GM21360 (cell line): ENCODE measurements at regions not wholly inside any gene's neighbourhood (a gene's known extent, or its start where the extent isn't known, plus 50 kb on each side); places are given as distances from the start of the nearest gene placed in this dataset.
"Not testable (repeated sequence)": the region's sequence is repeated elsewhere in the genome, so short reads cannot be mapped to it uniquely, and the experiment has no call there.

Experiments used
- ATAC-seq: cut with Tn5 transposase; IDR thresholded peaks from one replicate; pipeline ENCODE4 v1.9.1; 2021; ENCODE audit warnings: mild to moderate bottlenecking, moderate library complexity; ENCODE audit not compliant: unreplicated experiment

DNA sequence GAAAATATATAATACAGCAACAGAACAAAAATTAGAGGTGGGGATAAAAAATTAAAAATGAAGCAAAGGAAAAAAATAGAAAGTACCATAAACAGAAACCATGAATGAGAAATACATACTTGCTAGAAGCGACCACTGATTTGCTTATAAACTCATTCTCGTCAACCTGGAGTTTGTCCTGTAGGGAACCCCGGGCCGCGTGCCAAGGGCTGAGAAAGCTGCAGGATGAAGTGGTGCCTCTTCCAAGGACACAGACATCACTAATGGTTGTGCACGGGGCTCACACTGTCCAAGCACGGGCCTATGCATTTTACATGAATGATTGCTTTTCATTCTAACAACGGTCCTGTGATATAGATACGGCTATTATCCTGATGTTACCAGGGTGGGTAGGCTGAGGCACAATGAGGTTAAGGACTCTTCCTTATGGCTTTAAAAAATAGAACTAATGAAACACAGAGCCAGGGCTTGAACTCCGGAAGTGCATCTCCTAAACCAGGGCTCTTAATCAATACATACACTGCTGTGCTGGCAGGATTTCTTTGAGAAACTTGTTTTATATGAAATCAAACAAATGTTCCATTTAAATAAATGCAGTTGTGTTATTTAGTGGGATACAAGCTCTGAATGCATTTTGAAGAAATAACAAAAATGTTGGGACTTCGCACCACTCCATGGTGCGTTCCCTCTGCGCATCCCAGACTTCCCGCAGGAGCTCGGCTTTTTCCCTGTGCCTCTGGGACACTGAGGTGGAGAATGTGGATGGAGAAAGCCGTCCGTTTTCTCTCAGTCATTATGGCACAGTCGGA is 113.9 kb upstream of the PHACTR3 start:
- not testable (repeated sequence) for ATAC-seq

DNA sequence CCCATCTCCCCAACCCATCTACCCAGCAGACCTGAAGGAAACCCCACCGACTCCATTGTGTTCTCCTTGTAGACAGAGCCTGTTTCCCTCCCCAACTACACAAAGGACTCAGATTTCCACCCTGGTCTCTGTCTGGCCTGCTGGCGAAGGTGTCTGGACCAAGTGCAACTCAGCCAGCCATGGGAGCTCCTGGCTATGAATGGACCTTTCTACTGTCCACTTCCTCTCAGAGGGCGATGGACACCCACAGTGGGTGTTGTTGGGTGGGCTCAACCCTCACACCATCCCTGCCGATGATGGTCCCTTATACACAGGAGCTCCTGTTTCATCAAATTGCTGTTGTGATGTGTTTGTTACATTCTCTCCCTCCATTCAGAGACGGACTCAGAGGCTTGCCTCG is 112.5 kb upstream of the PHACTR3 start:
- ATAC-seq = no peak

DNA sequence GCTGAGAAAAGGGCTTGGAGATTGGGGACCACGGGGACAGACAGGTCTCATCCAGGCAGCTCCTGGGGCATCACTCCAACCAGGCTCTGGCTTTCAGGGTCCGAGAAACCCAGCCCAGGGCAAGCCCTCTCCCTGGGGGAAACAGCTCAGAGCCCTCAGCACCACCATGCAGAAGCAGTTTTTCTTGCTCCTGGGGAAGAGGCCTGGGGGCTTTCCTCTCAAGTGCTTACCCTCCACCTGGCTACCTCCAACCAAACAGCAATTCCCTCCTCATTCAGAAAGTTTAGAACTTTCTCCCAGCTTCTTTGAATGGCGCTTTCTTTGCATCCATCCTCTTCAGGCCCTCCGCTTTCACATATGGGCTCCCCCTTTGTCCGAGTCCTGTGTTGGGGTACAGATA is 110.4 kb upstream of the PHACTR3 start:
- no peak for ATAC-seq

DNA sequence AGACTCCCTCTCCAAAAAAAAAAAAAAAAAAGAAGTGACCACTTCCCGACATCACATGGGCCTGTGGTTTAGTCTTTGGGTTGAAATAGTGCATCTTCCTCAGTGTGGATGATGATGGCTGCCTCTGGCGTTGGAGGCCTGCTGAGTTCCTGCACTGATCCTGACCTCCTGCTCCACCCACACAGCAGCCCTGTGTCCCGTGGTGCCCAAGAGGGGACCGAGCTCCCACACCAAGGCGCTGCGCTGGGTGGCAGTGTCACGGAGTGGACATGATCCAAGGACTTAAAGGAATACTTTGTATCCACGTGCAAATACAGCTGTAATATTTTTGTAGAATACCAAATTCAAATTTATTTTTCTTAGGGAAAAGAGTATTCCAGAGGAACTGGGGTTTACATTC is 109.2 kb upstream of the PHACTR3 start:
- no peak for ATAC-seq

DNA sequence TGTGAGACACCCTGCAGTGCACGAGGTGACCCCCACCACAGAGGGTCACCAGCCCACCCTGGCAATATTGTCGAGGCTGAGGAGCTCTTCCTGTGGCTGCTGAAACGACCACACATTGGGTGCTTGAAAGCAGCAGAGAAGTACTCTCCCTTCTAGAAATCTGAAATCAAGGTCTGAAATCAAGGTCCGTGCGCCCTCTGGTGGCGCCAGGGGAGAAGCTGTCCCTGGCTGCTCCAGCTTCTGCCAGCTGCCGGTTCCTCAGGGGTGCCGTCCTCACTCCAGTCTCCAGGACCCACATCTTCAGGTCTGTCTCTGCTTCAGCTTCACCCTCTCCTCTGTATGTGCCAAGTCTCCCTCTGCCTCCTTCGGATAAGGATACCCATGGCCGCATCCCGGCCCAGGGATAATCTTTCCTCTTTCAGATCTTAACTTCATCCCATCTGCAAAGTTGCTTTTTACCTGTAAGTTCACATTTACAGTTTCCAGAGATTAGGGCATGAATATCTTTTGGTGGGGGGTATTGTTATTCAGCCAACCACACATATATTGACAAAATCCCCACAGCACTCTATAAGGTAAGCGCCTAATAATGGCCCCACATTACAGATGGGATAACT is 108.3 kb upstream of the PHACTR3 start:
- no peak for ATAC-seq

DNA sequence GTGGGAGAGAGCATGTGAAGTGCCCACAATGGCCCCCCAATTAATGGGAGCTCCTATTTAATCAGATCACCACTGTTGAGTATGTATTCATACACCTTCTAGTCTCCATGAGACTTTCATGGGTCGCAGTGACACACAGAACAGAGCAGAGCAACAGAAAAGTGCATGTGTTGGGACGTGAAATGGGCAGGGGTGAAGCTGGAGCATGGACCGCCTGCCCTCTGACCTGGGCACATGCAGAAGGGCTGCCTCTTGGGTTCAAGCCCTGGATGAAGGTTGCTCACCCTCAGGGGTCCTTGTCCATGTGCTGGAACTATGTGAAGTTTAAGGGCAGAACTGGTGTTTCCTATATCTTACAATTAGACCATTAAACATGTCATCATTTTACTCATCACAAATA is 106.0 kb upstream of the PHACTR3 start:
- ATAC-seq = no peak

DNA sequence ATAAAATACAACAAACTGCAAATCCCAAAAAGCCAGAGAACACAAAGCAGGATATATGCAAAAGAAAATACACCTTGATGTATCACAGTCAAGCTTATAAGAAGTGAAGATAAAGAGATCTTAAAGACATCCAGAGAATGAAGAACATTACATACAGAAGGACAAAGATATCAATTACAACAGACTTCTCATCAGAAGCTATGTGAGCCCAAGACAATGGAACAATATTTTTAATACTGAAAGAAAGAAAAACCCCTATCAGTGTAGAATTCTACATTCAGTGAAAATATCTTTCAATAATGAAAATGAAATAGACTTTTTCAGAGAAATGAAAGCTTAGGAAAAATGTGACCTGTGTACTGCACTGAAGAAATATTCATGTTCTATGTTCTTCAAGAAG is 104.5 kb upstream of the PHACTR3 start:
- no peak for ATAC-seq

DNA sequence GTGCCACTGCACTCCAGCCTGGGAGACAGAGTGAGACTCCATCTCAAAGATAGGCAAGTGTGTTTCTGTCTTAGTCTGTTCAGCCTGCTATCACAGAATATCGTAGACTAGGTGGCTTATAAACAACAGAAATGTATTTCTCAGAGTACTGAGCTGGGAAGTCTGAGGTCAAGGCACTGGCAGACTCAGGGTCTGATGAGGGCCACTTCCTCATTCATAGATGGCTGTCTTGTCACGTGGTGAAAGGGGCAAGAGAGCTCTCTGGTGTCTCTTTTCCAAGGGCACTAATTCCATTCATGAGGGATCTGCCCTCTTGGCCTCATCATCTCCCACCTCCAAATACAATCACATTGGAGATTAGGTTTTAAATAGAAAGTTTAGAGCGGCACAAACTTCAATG is 95.6 kb upstream of the PHACTR3 start:
- ATAC-seq = no peak

DNA sequence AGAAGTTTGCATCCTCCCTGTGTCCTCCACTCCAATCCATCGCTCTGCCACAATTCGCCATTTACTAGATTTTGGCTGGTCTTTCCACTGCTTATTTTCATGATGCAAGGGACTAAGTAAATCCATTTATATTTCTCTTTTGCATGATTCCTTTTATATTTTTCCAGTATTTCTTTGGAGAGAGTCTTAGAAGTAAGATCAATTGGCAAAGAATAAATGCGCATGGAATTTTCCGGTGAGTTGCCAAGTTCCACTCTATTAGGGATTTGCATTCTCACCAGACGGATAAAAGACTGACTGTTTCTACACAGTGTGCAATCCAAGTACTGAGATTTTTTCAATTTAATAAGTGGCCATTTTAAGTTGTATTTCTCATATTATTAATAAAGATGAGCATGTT is 91.7 kb upstream of the PHACTR3 start:
- ATAC-seq = no peak

DNA sequence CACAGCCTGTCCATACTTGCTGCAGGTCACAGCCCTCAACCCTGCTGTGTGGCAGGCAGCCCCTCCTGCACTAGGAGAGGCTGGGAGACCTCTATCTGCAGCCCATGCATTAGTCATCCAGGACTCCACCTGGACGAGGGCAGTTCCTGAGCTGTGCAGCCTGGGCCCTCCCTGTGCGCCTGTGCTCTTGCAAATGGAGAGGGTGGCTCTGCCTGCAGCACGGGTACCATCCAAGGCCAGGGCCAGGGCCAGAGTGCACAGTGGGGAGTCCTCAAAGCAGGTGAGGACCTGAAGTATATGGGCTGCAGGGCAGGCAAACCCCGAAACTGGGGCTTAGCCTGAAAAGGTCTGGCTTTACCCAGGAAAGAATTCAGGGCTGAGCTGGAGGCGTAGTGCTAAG is 89.8 kb upstream of the PHACTR3 start:
- no peak for ATAC-seq

DNA sequence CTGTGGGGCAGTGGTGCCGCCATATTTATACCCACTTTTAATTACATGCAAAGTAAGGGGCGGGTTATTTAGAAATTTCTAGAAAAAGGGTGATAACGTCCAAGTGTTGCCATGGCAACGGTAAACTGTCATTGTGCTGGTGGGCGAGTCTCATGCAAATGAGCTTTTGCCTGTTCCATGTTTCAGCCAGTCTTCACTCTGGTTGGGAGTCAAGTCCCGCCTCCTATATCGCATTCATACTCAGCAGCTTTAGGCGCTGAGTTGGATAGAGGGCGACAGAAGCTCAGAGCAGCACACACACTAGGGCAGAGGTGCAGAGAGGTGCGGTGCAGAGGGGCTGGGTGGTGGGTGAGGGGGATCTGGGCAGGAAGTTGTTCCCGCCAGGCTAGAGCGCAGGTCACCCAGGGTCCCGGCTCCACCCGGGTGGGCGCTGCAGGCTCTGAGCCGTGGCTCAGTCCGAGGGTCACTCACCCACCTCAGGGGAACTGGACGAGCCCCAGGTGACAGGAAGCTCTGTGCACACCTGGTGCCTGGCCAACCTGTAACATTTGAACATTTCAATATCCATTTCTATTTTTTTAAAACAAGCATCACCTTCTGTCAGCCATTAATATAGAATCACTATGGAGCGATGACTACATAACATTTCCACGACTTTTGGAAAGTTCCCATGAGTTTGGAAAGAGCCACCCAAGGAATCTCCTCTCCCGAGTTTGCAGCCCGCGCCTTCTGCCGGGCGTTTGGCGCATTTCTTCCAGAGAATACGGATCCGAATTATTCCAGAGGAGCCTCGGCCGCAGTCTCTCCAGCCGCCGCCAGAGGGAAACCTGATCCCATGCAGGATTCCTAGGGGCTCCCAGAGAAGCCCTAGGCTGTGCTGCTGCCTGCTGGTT is 89.1 kb upstream of the PHACTR3 start:
- ATAC-seq = no peak

DNA sequence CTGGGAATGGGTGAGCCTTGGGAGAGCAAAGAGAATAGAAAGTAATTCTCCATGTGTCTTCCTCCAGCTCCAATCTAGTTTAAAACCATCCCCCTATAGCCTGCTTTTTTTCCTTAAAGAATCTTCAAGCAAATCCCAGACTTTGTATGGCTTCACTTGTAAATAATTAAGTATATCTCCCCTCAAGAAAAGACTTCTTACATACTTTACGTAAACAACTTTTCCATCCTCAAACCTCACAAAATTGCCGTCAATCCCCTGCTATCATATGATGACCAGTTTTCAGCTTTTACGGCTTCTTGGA is 88.5 kb upstream of the PHACTR3 start:
- ATAC-seq = no peak

DNA sequence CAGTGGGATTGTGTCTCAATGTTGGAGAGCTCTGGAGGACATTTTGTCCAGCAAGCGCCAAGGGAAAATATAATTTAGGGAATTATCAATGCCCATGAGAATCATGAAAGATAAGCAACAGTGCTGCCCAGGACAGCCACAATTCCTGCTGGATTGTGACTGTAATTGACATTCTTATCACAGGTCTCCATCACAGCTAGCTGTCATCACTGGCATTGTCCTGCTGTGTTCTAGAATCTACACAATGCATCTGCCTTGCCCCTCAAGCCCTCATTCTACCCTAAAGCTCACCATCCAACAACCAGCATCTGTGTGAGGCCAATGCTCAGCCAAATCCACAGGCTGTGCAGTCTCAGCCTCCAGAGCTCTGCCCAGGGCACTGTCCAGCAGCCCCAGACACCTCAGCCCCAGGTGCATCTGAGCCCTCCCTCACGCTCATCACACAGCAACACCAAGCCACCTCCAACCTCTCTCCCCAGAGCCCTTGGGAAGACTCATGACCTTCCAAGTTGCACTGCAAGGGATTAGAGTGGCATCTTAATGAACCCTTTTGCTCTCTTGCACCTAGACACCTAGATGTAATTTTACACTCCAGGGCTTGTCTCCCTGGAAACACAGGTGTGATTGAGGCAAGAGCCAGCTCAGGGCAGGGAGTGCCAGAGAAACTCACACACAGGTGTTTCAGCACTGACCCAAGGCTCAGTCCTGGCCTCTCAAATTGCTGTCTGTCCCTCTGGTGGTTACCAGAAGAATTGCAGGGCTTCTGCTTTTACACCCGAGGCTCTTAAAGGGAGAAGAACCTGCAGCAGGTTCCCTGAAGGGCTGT is 85.2 kb upstream of the PHACTR3 start:
- ATAC-seq = no peak

DNA sequence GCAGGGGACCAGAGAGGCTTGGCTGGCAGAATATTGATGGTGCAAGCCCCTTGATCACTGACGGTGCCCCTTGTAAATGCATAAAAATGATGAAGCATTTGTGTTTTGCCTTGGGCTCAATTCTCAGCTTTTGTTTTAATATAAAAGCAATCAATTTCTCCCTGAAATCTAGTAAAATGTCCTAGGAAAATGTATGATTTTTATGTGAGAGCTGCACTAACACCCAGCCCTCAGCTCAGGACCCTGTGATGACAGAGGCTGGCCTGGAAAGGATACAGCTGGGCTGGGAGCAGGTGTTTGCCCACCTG is 84.7 kb upstream of the PHACTR3 start:
- ATAC-seq = no peak

DNA sequence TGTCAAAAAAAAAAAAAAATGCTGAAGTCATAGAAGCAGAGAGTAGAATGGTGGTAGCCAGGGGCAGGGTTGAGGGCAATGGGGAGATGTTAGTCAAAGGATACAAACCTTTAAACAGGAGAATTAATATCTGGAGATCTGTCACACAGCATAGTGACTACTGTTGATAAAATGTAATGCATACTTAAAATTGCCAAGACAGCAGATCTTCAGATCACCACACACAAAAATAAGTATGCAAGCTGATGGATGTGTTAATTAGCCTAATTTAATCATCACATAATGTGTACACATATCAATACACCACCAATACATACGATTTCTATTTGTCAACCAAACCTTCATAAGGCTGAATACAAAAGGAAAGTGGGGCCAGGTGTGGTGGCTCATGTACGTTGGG is 83.5 kb upstream of the PHACTR3 start:
- no peak for ATAC-seq

DNA sequence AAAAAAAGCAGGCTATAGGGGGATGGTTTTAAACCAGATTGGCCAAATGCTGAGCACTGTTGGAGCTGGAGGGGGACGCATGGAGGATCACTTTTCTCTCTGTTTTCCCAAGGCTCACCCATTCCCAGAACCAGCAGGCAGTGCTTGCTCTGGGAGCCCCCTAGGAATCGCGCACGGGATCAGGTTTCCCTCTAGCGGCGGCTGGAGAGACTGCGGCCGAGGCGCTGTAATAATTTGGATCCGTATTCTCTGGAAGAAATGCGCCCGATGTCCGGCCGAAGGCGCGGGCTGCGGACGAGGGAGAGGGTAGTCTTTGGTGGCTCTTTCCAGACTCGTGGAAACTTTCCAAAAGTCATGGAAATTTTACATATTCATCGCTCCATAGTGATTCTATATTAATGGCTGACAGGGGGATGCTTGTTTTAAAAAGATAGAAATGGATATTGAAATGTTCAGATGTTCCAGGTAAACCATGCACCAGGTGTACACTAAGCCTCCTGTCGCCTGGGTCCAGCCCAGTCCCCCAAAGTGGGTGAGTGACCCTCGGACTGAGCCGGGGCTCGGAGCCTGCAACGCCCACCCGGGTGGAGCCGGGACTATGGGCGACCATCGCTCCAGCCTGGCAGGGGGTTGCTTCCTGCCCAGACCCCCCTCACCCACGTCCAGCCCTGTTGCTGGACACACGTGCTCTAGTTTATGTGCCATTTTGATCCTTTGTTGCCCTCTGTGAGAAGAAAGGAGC is 78.7 kb upstream of the PHACTR3 start:
- ATAC-seq = peak; percentile 48

DNA sequence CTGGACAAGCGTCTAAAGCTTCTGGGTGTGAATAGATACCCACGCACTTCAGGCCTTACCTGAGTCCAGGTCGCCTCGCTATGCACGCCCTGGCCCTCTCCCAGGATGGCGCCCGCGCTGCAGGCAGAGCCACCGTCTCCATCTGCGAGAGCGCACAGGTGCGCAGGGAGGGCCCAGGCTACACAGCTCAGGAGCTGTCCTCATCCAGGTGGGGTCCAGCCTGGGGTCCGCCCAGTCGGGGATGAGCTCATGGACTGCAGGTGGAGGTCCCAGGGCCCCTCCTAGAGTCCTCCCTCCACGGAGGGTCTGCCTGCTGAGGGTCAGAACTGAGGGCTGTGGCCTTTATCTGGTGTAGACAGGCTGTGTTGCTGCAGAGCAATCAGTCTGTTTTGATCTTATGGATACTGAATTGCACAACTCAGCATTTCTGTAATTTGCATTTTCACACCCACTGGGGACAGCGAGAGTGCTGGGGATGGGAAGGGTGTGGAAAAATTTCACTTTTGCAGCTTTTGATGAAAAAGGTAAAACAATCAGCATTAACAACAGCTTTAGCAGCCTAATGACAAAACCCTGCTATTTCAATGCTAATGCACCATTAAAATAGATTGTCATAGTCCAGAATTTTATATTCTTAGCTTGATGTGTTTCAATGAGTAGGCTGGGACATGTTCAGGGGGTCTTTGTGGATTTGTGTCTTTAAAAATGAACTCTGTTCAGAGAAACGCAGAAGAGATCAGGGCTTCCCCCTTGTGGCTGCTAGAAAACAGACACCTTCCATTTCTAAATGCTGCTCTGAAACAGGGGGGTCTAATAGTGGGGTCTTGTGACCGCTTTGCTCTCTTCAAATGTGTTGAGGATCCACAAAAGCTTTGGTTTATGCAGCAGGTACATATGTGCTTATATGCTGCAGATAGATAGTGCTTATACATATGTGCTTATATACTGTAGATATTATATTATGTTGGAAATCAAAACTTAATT is 77.8 kb upstream of the PHACTR3 start:
- no peak for ATAC-seq

DNA sequence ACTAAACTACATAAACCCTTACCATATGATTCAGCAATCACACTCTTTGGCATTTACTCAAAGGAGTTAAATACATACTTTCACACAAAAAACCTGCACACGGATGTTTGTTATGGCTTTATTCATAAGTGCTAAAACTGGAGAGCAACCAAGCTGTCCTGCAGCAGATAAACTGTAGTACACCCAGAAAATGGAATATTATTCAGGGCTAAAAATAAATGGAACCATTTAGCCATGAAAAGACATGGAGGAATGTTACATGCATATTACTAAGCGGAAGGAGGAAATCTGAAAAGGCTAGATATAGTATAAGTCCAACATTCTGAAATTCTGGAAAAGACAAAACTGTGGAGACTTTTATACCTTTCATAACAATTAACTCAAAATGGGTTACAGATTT is 73.6 kb upstream of the PHACTR3 start:
- ATAC-seq = no peak

DNA sequence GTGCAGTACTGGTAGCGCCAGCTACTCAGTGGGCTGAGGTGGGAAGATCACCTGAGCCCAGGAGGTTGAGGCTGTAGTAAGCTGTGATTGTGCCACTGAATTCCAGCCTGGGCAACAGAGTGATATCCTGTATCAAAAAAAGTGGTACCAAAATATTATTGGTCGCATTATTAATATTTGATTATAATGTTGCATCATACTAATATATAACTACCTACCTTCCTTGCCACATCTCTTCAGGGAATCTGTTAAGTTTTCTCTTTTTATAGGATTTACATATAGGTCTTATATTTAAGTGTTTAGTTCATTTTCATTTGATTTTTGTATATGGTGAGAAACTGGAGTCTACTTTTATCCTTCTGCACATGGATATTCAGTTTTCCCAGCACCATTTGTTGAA is 66.3 kb upstream of the PHACTR3 start:
- ATAC-seq = no peak
